Neural progenitor cell (in vitro differentiated cells): ENCODE measurements at regions not wholly inside any gene's neighbourhood (a gene's known extent, or its start where the extent isn't known, plus 50 kb on each side); places are given as distances from the start of the nearest gene placed in this dataset.

Experiments used
- DNase-seq: peaks from one replicate; pipeline ENCODE4 v3.0.0-alpha.2; 2016; ENCODE audit warnings: low spot score
- H2AFZ ChIP-seq: fragments of 200-600 bp; sonication (generic); replicated peaks from 2 replicates; pipeline ENCODE4 v1.6.1; 2016; ENCODE audit warnings: antibody characterized with exemption
- H3F3A ChIP-seq: fragments of 200-600 bp; sonication (generic); 2 replicates; pipeline ENCODE4 v1.6.1; 2016; ENCODE audit warnings: antibody characterized with exemption, low read depth
- H3K27ac ChIP-seq: fragments of 200-600 bp; sonication (generic); 2 replicates; pipeline ENCODE4 v1.5.1; 2016; ENCODE audit warnings: mild to moderate bottlenecking
- H3K27me3 ChIP-seq: fragments of 200-600 bp; sonication (generic); 2 replicates; pipeline ENCODE4 v1.6.1; 2016; ENCODE audit warnings: mild to moderate bottlenecking, moderate library complexity
- H3K36me3 ChIP-seq: fragments of 200-600 bp; sonication (generic); 2 replicates; pipeline ENCODE4 v1.5.1; 2016
- H3K4me1 ChIP-seq: fragments of 200-600 bp; sonication (generic); 2 replicates; pipeline ENCODE4 v1.6.1; 2016; ENCODE audit warnings: mixed run types
- H3K4me2 ChIP-seq: fragments of 200-600 bp; sonication (generic); 2 replicates; pipeline ENCODE4 v1.6.1; 2016
- H3K4me3 ChIP-seq: fragments of 200-600 bp; sonication (generic); 2 replicates; pipeline ENCODE4 v1.5.1; 2016
- H3K79me2 ChIP-seq: fragments of 200-600 bp; sonication (generic); 2 replicates; pipeline ENCODE4 v1.6.1; 2016; ENCODE audit warnings: low read depth
- H3K9ac ChIP-seq: fragments of 200-600 bp; sonication (generic); 2 replicates; pipeline ENCODE4 v1.6.1; 2016
- H3K9me3 ChIP-seq: fragments of 200-600 bp; sonication (generic); 2 replicates; pipeline ENCODE4 v1.5.1; 2016; ENCODE audit warnings: low read depth
- H4K20me1 ChIP-seq: fragments of 200-600 bp; sonication (generic); 2 replicates; pipeline ENCODE4 v1.6.1; 2016; ENCODE audit warnings: low read depth
- H3K27ac Mint-ChIP-seq: 3 replicates; pipeline ENCODE4 v1.8.0; 2021; ENCODE audit warnings: mixed read lengths
- H3K27me3 Mint-ChIP-seq: 2 replicates; pipeline ENCODE4 v1.8.0; 2022; ENCODE audit warnings: low read depth, mild to moderate bottlenecking, inconsistent platforms, moderate library complexity, mixed read lengths; ENCODE audit not compliant: insufficient read depth
- H3K36me3 Mint-ChIP-seq: 3 replicates; pipeline ENCODE4 v1.8.0; 2021; ENCODE audit warnings: mixed read lengths
- H3K4me1 Mint-ChIP-seq: 3 replicates; pipeline ENCODE4 v1.8.0; 2021; ENCODE audit warnings: mixed read lengths
- H3K4me3 Mint-ChIP-seq: 3 replicates; pipeline ENCODE4 v1.8.0; 2021; ENCODE audit warnings: mild to moderate bottlenecking, moderate library complexity, mixed read lengths
- H3K9me3 Mint-ChIP-seq: 3 replicates; pipeline ENCODE4 v1.8.0; 2020; ENCODE audit warnings: mixed read lengths
- EZH2 ChIP-seq: fragments of 200-600 bp; sonication (generic); IDR thresholded peaks from 2 replicates; pipeline ENCODE4 v1.6.1; 2017; ENCODE audit warnings: antibody characterized with exemption, mild to moderate bottlenecking, moderate library complexity
- EZH2phosphoT487 ChIP-seq: fragments of 200-600 bp; sonication (generic); IDR thresholded peaks from 2 replicates; pipeline ENCODE4 v1.6.1; 2017; ENCODE audit warnings: antibody characterized with exemption
- TF ChIP-seq, protein P1 (sequence below): fragments of 200-600 bp; sonication (generic); IDR thresholded peaks from 2 replicates; pipeline ENCODE4 v1.5.1; 2017; ENCODE audit warnings: antibody characterized with exemption, mild to moderate bottlenecking

DNA sequence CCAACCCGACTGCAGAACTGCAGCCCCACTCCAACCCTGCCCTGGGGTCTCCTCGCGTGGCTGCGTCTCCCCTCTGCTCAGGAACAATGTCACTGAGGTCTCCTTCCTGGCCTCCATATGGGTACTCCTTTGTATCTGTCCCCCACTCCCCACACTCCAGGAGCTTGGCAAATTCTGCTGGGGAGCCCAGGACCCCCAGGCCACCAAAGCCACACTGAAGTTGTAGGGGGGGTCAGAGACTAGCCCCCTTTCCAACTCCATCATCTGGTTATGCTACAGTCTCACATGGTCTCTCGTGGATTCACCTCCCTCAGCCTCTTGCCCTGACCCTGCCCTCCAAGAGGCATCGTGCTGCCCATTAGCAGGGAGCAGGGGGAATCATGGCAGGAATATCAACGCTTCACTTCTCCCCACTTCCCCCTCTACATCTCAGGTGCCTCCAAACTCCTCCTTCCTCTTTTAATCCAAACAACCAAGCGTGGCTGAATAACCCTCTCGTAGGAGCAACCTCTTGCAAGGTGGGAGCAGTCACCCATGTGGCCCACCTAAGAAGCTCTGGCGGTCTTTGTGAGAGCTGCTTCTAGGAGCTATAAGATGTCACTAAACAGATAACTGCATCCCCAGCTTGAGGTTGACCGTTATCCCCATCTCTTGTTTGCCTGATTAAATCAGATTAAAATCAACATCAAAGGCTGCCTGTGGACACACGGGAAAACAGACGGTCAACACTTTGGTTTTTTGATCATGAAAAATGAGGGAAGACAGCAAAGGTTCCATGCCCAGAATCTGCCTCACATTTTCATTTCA lies 86.4 kb downstream of the MIS18A start:
- Mint-ChIP-seq H3K9me3 (peaks cover 5% of the 10 kb centered on the region), H3K4me1 (peaks cover 22% of the 10 kb centered on the region), H3K4me3 (no peak overlapping the region), H3K36me3 (no peaks in the 10 kb centered on the region), H3K27me3 (peaks cover 8% of the 10 kb centered on the region), H3K27ac (peak overlapping the region; percentile 82)
- Histone ChIP-seq H3K4me3 (no peak overlapping the region), H3K9ac (no peak overlapping the region), H3K36me3 (no peaks in the 10 kb centered on the region), H3K4me2 (no peak overlapping the region), H3K27me3 (no peaks in the 10 kb centered on the region), H4K20me1 (no peaks in the 10 kb centered on the region), H2AFZ (no peak overlapping the region), H3K9me3 (no peaks in the 10 kb centered on the region), H3K27ac (no peak overlapping the region), H3K4me1 (no peaks in the 10 kb centered on the region), H3K79me2 (no peaks in the 10 kb centered on the region), H3F3A (no peaks in the 10 kb centered on the region)
- no peak for DNase-seq
- TF ChIP-seq EZH2 = no peak
- TF ChIP-seq EZH2phosphoT487 = no peak
- TF ChIP-seq, protein P1, sequence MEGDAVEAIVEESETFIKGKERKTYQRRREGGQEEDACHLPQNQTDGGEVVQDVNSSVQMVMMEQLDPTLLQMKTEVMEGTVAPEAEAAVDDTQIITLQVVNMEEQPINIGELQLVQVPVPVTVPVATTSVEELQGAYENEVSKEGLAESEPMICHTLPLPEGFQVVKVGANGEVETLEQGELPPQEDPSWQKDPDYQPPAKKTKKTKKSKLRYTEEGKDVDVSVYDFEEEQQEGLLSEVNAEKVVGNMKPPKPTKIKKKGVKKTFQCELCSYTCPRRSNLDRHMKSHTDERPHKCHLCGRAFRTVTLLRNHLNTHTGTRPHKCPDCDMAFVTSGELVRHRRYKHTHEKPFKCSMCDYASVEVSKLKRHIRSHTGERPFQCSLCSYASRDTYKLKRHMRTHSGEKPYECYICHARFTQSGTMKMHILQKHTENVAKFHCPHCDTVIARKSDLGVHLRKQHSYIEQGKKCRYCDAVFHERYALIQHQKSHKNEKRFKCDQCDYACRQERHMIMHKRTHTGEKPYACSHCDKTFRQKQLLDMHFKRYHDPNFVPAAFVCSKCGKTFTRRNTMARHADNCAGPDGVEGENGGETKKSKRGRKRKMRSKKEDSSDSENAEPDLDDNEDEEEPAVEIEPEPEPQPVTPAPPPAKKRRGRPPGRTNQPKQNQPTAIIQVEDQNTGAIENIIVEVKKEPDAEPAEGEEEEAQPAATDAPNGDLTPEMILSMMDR = no peak

- H3K9ac ChIP-seq = no peak overlapping the region
- H3K9me3 ChIP-seq = no peaks in the 10 kb centered on the region
- no peaks in the 10 kb centered on the region for H3K79me2 ChIP-seq
- no peak for DNase-seq
- peaks cover 35% of the 10 kb centered on the region for H3K4me1 Mint-ChIP-seq
- H3K27me3 Mint-ChIP-seq = peaks cover 8% of the 10 kb centered on the region
- H3K27ac ChIP-seq = no peak overlapping the region
- H3K27me3 ChIP-seq = no peaks in the 10 kb centered on the region
- H3K4me3 Mint-ChIP-seq = no peak overlapping the region
- no peaks in the 10 kb centered on the region for H3F3A ChIP-seq
- H4K20me1 ChIP-seq = no peaks in the 10 kb centered on the region
- H3K4me3 ChIP-seq = no peak overlapping the region
- no peaks in the 10 kb centered on the region for H3K36me3 ChIP-seq
- no peak overlapping the region for H3K4me2 ChIP-seq
- peaks cover 6% of the 10 kb centered on the region for H3K9me3 Mint-ChIP-seq
- no peak overlapping the region for H3K27ac Mint-ChIP-seq
- H3K36me3 Mint-ChIP-seq = no peaks in the 10 kb centered on the region
- no peaks in the 10 kb centered on the region for H3K4me1 ChIP-seq
- TF ChIP-seq, protein P1 = no peak
- no peak overlapping the region for H2AFZ ChIP-seq
Measured at GRCh38 chr21:32190493-32191144, 88.2 kb downstream of the MIS18A start.

DNA sequence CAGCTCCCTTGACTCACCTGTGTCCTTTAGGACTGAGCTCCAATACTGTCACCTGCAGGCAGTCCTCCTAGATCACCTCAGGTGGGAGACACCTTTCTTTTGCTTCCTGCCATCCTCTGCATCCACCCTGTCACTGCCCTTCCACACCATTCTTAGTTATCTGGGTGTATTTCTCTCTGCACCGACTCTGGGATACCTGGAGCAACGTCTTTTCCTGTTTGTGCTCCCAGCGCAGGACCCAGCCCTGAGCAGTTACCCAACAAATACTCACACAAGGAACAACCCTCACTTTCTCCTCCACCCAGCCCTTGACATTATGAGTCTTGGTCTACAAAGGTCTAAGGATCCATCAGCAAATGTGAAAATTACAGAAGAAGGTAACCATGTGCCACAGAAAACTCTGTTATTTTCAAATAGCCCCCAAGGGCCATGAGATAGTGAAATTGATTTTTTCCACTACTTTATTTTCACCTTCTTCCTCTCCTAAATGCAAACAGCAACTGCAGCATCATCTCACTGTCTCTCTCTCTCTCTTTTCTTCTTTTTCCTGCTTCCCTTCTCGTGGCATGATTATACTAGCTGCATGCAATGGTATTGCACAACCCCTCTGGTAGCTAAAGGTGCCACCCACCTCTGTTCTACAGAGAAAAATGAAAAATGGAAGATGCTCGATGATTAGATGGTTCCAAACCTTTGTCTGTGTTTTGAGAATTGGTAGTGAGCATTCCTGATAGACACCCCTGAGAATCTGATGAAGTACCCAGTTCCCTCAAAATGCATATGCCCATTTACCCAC lies 89.0 kb downstream of the MIS18A start:
- Histone ChIP-seq H2AFZ (no peak overlapping the region), H3K27me3 (no peaks in the 10 kb centered on the region), H3K4me1 (no peaks in the 10 kb centered on the region), H3F3A (no peaks in the 10 kb centered on the region), H3K9me3 (no peaks in the 10 kb centered on the region), H3K9ac (no peak overlapping the region), H3K79me2 (no peaks in the 10 kb centered on the region), H4K20me1 (no peaks in the 10 kb centered on the region), H3K4me3 (no peak overlapping the region), H3K27ac (no peak overlapping the region), H3K36me3 (no peaks in the 10 kb centered on the region), H3K4me2 (no peak overlapping the region)
- no peaks in the 10 kb centered on the region for H3K36me3 Mint-ChIP-seq
- peaks cover 8% of the 10 kb centered on the region for H3K27me3 Mint-ChIP-seq
- peaks cover 37% of the 10 kb centered on the region for H3K4me1 Mint-ChIP-seq
- TF ChIP-seq EZH2 (no peak), EZH2phosphoT487 (no peak)
- TF ChIP-seq, protein P1 = no peak
- peaks cover 6% of the 10 kb centered on the region for H3K9me3 Mint-ChIP-seq
- no peak for DNase-seq
- no peak overlapping the region for H3K4me3 Mint-ChIP-seq
- H3K27ac Mint-ChIP-seq = no peak overlapping the region
